Stomach (tissue), 4 donors: ENCODE measurements at regions not wholly inside any gene's neighbourhood (a gene's known extent, or its start where the extent isn't known, plus 50 kb on each side); places are given as distances from the start of the nearest gene placed in this dataset.

Source experiments
- EP300 ChIP-seq: sonication (generic); formaldehyde crosslinking; IDR thresholded peaks from one replicate; pipeline ENCODE4 v1.6.1; 2017; ENCODE audit warnings: antibody characterized with exemption
- POLR2A ChIP-seq, 4 donors: fragments of 450-650 bp; IDR thresholded peaks; one replicate each; pipeline ENCODE4 v1.6.1; 2016; ENCODE audit warnings: antibody characterized with exemption in 4 of 4, control low read depth in 2 of 4, mild to moderate bottlenecking in 1 of 4, moderate library complexity in 1 of 4
- POLR2AphosphoS5 ChIP-seq, 3 donors: sonication (generic); formaldehyde crosslinking; IDR thresholded peaks; one replicate each; pipeline ENCODE4 v1.6.1; 2016; ENCODE audit warnings: antibody characterized with exemption in 3 of 3
- TF ChIP-seq, protein P1 (sequence below), 7 experiments: fragments of 450-650 bp in 4 of 7; fragments of 200-600 bp in 3 of 7; sonication (generic) in 3 of 7; IDR thresholded peaks; one replicate each; pipeline ENCODE4 v1.5.1; 2016 to 2019; ENCODE audit warnings: antibody characterized with exemption in 7 of 7, control low read depth in 2 of 7, mild to moderate bottlenecking in 1 of 7

DNA sequence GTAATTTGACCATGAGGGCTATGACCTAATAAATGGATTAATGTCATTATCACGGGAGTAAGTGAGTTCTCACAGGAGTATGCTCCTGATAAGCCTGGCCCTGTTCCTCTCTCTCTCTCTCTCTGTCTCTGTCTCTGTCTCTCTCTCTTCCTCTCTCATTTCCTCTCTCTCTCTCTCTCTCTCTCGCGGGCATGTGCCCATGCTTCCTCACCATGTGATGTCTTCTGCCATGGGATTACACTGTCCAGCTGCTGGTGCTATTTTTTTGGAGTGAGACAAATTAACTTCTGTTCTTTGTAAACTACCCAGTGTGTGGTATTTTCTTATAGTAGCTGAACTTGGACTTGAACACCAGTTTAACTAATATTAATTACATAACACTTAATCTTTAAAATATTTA lies 374.3 kb upstream of the GJE1 start:
- TF ChIP-seq, protein P1, sequence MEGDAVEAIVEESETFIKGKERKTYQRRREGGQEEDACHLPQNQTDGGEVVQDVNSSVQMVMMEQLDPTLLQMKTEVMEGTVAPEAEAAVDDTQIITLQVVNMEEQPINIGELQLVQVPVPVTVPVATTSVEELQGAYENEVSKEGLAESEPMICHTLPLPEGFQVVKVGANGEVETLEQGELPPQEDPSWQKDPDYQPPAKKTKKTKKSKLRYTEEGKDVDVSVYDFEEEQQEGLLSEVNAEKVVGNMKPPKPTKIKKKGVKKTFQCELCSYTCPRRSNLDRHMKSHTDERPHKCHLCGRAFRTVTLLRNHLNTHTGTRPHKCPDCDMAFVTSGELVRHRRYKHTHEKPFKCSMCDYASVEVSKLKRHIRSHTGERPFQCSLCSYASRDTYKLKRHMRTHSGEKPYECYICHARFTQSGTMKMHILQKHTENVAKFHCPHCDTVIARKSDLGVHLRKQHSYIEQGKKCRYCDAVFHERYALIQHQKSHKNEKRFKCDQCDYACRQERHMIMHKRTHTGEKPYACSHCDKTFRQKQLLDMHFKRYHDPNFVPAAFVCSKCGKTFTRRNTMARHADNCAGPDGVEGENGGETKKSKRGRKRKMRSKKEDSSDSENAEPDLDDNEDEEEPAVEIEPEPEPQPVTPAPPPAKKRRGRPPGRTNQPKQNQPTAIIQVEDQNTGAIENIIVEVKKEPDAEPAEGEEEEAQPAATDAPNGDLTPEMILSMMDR (IDR thresholded peaks at IDR 0.05): no peak
- no peak for TF ChIP-seq POLR2AphosphoS5 (IDR thresholded peaks at IDR 0.05)
- no peak for TF ChIP-seq POLR2A (IDR thresholded peaks at IDR 0.05)
- no peak for TF ChIP-seq EP300
